Thyroid gland (tissue), 4 donors: ENCODE measurements at regions not wholly inside any gene's neighbourhood (a gene's known extent, or its start where the extent isn't known, plus 50 kb on each side); places are given as distances from the start of the nearest gene placed in this dataset.

ENCODE experiments used
- POLR2A ChIP-seq, 2 donors: fragments of 450-650 bp; IDR thresholded peaks; one replicate each; pipeline ENCODE4 v1.6.1; 2017; ENCODE audit warnings: antibody characterized with exemption in 2 of 2, mild to moderate bottlenecking in 2 of 2, moderate library complexity in 1 of 2
- TF ChIP-seq, protein P1 (sequence below), 6 experiments: fragments of 200-600 bp in 3 of 6; fragments of 450-650 bp in 3 of 6; sonication (generic) in 3 of 6; IDR thresholded peaks; one replicate each; pipeline ENCODE4 v1.5.1; 2016 to 2019; ENCODE audit warnings: antibody characterized with exemption in 6 of 6, mild to moderate bottlenecking in 2 of 6, inconsistent platforms in 1 of 6, moderate library complexity in 1 of 6

GRCh38 chr9:110011628-110012320 is 196.2 kb downstream of the C9orf152 start:
- no peak for TF ChIP-seq POLR2A (IDR thresholded peaks at IDR 0.05)
- TF ChIP-seq, protein P1, sequence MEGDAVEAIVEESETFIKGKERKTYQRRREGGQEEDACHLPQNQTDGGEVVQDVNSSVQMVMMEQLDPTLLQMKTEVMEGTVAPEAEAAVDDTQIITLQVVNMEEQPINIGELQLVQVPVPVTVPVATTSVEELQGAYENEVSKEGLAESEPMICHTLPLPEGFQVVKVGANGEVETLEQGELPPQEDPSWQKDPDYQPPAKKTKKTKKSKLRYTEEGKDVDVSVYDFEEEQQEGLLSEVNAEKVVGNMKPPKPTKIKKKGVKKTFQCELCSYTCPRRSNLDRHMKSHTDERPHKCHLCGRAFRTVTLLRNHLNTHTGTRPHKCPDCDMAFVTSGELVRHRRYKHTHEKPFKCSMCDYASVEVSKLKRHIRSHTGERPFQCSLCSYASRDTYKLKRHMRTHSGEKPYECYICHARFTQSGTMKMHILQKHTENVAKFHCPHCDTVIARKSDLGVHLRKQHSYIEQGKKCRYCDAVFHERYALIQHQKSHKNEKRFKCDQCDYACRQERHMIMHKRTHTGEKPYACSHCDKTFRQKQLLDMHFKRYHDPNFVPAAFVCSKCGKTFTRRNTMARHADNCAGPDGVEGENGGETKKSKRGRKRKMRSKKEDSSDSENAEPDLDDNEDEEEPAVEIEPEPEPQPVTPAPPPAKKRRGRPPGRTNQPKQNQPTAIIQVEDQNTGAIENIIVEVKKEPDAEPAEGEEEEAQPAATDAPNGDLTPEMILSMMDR (IDR thresholded peaks at IDR 0.05) = no peak
